IMR-90 (cell line): ENCODE measurements at regions not wholly inside any gene's neighbourhood (a gene's known extent, or its start where the extent isn't known, plus 50 kb on each side); places are given as distances from the start of the nearest gene placed in this dataset.

Experiments used
- ATAC-seq: fragments of 200-7000 bp; cut with Tn5 transposase; 2 replicates; pipeline ENCODE4 v1.9.1; 2020; ENCODE audit warnings: low read depth, mild to moderate bottlenecking, moderate library complexity
- BruUV-seq: library from RNA; stranded (reverse); fragments of 400-500 nt; replicated peaks from 2 replicates; lab custom pipeline; 2021; lab: Mats Ljungman, UMichigan
- CTCF ChIA-PET: fragments of 300-600 bp; formaldehyde crosslinking; extraction: SDS; loops from one replicate; lab custom pipeline; 2021; ENCODE audit warnings: antibody characterized with exemption; lab: Yijun Ruan, JAX
- POLR2A ChIA-PET: fragments of 300-600 bp; sonication (Branson Sonifier 250); formaldehyde crosslinking; loops from one replicate; lab custom pipeline; 2022; ENCODE audit warnings: antibody characterized with exemption; ENCODE audit not compliant: unreplicated experiment; lab: Charles Lee
- DNase-seq: peaks from one replicate; pipeline ENCODE4 v3.0.0; 2013
- H2AFZ ChIP-seq: replicated peaks from 2 replicates; pipeline ENCODE3; 2013; ENCODE audit warnings: low read length, mild to moderate bottlenecking; ENCODE audit not compliant: poor library complexity
- H2AK5ac ChIP-seq: 2 replicates; pipeline ENCODE4 v1.6.1; 2013; ENCODE audit warnings: low read depth, low read length, inconsistent platforms
- H2AK9ac ChIP-seq: replicated peaks from 2 replicates; pipeline ENCODE3; 2013; ENCODE audit warnings: mild to moderate bottlenecking, low read depth, low read length, moderate library complexity; ENCODE audit not compliant: poor library complexity
- H2BK120ac ChIP-seq: 2 replicates; pipeline ENCODE4 v1.6.1; 2013; ENCODE audit warnings: low read depth, low read length, inconsistent platforms
- H2BK15ac ChIP-seq: 3 replicates; pipeline ENCODE4 v1.6.1; 2013; ENCODE audit warnings: low read depth, low read length, inconsistent platforms
- H2BK20ac ChIP-seq: 2 replicates; pipeline ENCODE4 v1.6.1; 2013; ENCODE audit warnings: low read depth, mild to moderate bottlenecking, inconsistent platforms, low read length, moderate library complexity
- H2BK5ac ChIP-seq: 2 replicates; pipeline ENCODE4 v1.6.1; 2013; ENCODE audit warnings: mild to moderate bottlenecking, low read depth, low read length, inconsistent platforms; ENCODE audit not compliant: poor library complexity, severe bottlenecking
- H3K14ac ChIP-seq: replicated peaks from 2 replicates; pipeline ENCODE4 v1.6.1; 2013; ENCODE audit warnings: low read depth, low read length, inconsistent platforms
- H3K18ac ChIP-seq: 2 replicates; pipeline ENCODE4 v1.6.1; 2013; ENCODE audit warnings: low read depth, low read length, control low read depth
- H3K23ac ChIP-seq: 2 replicates; pipeline ENCODE4 v1.6.1; 2013; ENCODE audit warnings: low read depth, low read length, inconsistent platforms
- H3K27ac ChIP-seq: 2 replicates; pipeline ENCODE4 v1.5.1; 2013; ENCODE audit warnings: mild to moderate bottlenecking, control low read depth, low read length; ENCODE audit not compliant: insufficient read depth
- H3K27me3 ChIP-seq: 2 replicates; pipeline ENCODE4 v1.6.1; 2013; ENCODE audit warnings: low read length; ENCODE audit not compliant: control insufficient read depth, insufficient read depth
- H3K36me3 ChIP-seq: 2 replicates; pipeline ENCODE4 v1.6.1; 2013; ENCODE audit warnings: low read length, mixed read lengths; ENCODE audit not compliant: control insufficient read depth, insufficient read depth
- H3K4ac ChIP-seq: 2 replicates; pipeline ENCODE4 v1.6.1; 2013; ENCODE audit warnings: low read depth, low read length, inconsistent platforms
- H3K4me1 ChIP-seq: 2 replicates; pipeline ENCODE4 v1.6.1; 2013; ENCODE audit warnings: low read length, mixed read lengths; ENCODE audit not compliant: control insufficient read depth, insufficient read depth
- H3K4me2 ChIP-seq: 2 replicates; pipeline ENCODE4 v1.6.1; 2013; ENCODE audit warnings: low read depth, mild to moderate bottlenecking, control low read depth, low read length, moderate library complexity
- H3K4me3 ChIP-seq: 2 replicates; pipeline ENCODE4 v1.5.1; 2013; ENCODE audit warnings: low read depth, mild to moderate bottlenecking, control low read depth, low read length, moderate library complexity; ENCODE audit not compliant: insufficient read depth
- H3K56ac ChIP-seq: 2 replicates; pipeline ENCODE4 v1.6.1; 2013; ENCODE audit warnings: low read length, inconsistent platforms; ENCODE audit not compliant: insufficient read depth; ENCODE audit errors: extremely low read depth
- H3K79me1 ChIP-seq, 2 experiments: 2 replicates each; pipeline ENCODE4 v1.6.1; 2013; ENCODE audit warnings: low read length in 2 of 2, inconsistent platforms in 1 of 2, low read depth in 1 of 2
- H3K9ac ChIP-seq: 2 replicates; pipeline ENCODE4 v1.6.1; 2013; ENCODE audit warnings: low read depth, low read length, control low read depth
- H3K9me1 ChIP-seq: 2 replicates; pipeline ENCODE4 v1.6.1; 2013; ENCODE audit warnings: low read length, inconsistent platforms; ENCODE audit not compliant: insufficient read depth
- H3K9me3 ChIP-seq: 2 replicates; pipeline ENCODE4 v1.6.1; 2013; ENCODE audit warnings: low read length; ENCODE audit not compliant: control insufficient read depth, insufficient read depth
- H4K20me1 ChIP-seq: 2 replicates; pipeline ENCODE4 v1.6.1; 2013; ENCODE audit warnings: low read length, inconsistent platforms; ENCODE audit not compliant: insufficient read depth
- H4K5ac ChIP-seq: 2 replicates; pipeline ENCODE4 v1.6.1; 2013; ENCODE audit warnings: mild to moderate bottlenecking, low read depth, low read length, control low read depth
- H4K8ac ChIP-seq, 2 experiments: 2 replicates each; pipeline ENCODE4 v1.6.1; 2013; ENCODE audit warnings: low read depth in 2 of 2, low read length in 2 of 2, control low read depth in 1 of 2, inconsistent platforms in 1 of 2
- H4K91ac ChIP-seq: 2 replicates; pipeline ENCODE4 v1.6.1; 2013; ENCODE audit warnings: low read depth, low read length, inconsistent platforms; ENCODE audit not compliant: insufficient read depth
- BHLHE40 ChIP-seq: fragments of 150-350 bp; IDR thresholded peaks from 2 replicates; pipeline ENCODE4 v1.6.1; 2016; ENCODE audit warnings: mild to moderate bottlenecking, low read depth, low read length
- CEBPB ChIP-seq: IDR thresholded peaks from 2 replicates; pipeline ENCODE4 v1.6.1; 2012; ENCODE audit warnings: low read depth, low read length, improper control_type of control experiment
- CHD1 ChIP-seq: IDR thresholded peaks from 2 replicates; pipeline ENCODE4 v1.6.1; 2012; ENCODE audit warnings: low read depth, low read length, improper control_type of control experiment
- ELK1 ChIP-seq: fragments of 150-350 bp; IDR thresholded peaks from 2 replicates; pipeline ENCODE4 v1.6.1; 2016; ENCODE audit warnings: low read depth, mild to moderate bottlenecking, low read length, moderate library complexity, borderline replicate concordance
- FOS ChIP-seq: fragments of 150-350 bp; IDR thresholded peaks from 2 replicates; pipeline ENCODE4 v1.6.1; 2016; ENCODE audit warnings: low read depth, low read length
- MAFK ChIP-seq: IDR thresholded peaks from 2 replicates; pipeline ENCODE4 v1.6.1; 2012; ENCODE audit warnings: low read depth, low read length, improper control_type of control experiment
- MAZ ChIP-seq: IDR thresholded peaks from 2 replicates; pipeline ENCODE4 v1.6.1; 2012; ENCODE audit warnings: low read depth, mild to moderate bottlenecking, low read length, improper control_type of control experiment, moderate library complexity, borderline replicate concordance
- MXI1 ChIP-seq: IDR thresholded peaks from 2 replicates; pipeline ENCODE4 v1.6.1; 2012; ENCODE audit warnings: low read depth, mild to moderate bottlenecking, low read length, moderate library complexity, borderline replicate concordance
- NFE2L2 ChIP-seq: fragments of 150-350 bp; IDR thresholded peaks from 2 replicates; pipeline ENCODE4 v1.6.1; 2016; ENCODE audit warnings: low read depth, mild to moderate bottlenecking, low read length
- POLR2A ChIP-seq: IDR thresholded peaks from 2 replicates; pipeline ENCODE4 v1.6.1; 2012; ENCODE audit warnings: mild to moderate bottlenecking, low read depth, low read length
- RAD21 ChIP-seq: IDR thresholded peaks from 2 replicates; pipeline ENCODE4 v1.6.1; 2012; ENCODE audit warnings: low read length, improper control_type of control experiment
- RCOR1 ChIP-seq: IDR thresholded peaks from 2 replicates; pipeline ENCODE4 v1.6.1; 2012; ENCODE audit warnings: mild to moderate bottlenecking, low read length, improper control_type of control experiment; ENCODE audit not compliant: insufficient replicate concordance
- RFX5 ChIP-seq: IDR thresholded peaks from 2 replicates; pipeline ENCODE4 v1.8.0; 2012; ENCODE audit warnings: low read depth, mild to moderate bottlenecking, low read length, moderate library complexity
- SMC3 ChIP-seq: fragments of 150-350 bp; IDR thresholded peaks from 2 replicates; pipeline ENCODE4 v1.6.1; 2016; ENCODE audit warnings: low read depth, mild to moderate bottlenecking, antibody characterized with exemption, low read length, moderate library complexity
- WGBS, 2 experiments: methylation state at CpG; one replicate each; pipeline versions ENCODE4 v1.1.5 to v1.1.7; 2013; ENCODE audit warnings: missing lambda C conversion rate in 2 of 2; ENCODE audit not compliant: insufficient read length in 1 of 2; ENCODE audit errors: extremely low coverage in 2 of 2; 5-methylcytosine and 5-hydroxymethylcytosine counted together
- dilution Hi-C: fragments of 300-500 bp; cut with HindIII; formaldehyde crosslinking; loops from one replicate; pipeline ENCODE4 v1.14.3; 2018; ENCODE audit warnings: low sequenced_read_pairs; ENCODE audit not compliant: unreplicated experiment
- in situ Hi-C: fragments of 300-500 bp; cut with MboI; formaldehyde crosslinking; loops from 3 replicates; pipeline ENCODE4 v1.14.3; 2019; ENCODE audit warnings: low sequenced_read_pairs, inconsistent platforms, mixed read lengths
- intact Hi-C: fragments of 100-400 bp; cut with micrococcal nuclease; formaldehyde crosslinking; loops from 2 replicates; pipeline ENCODE4 v1.10.0; 2022
- TF ChIP-seq, protein P1 (sequence below): fragments of 150-350 bp; IDR thresholded peaks from 2 replicates; pipeline ENCODE4 v1.6.1; 2017; ENCODE audit warnings: mild to moderate bottlenecking, antibody characterized with exemption, low read length, low read depth
- TF ChIP-seq, protein P2 (sequence below): conservative IDR thresholded peaks from 2 replicates; pipeline ENCODE4 v1.5.1; 2012; ENCODE audit warnings: mild to moderate bottlenecking, low read depth, low read length, improper control_type of control experiment

DNA sequence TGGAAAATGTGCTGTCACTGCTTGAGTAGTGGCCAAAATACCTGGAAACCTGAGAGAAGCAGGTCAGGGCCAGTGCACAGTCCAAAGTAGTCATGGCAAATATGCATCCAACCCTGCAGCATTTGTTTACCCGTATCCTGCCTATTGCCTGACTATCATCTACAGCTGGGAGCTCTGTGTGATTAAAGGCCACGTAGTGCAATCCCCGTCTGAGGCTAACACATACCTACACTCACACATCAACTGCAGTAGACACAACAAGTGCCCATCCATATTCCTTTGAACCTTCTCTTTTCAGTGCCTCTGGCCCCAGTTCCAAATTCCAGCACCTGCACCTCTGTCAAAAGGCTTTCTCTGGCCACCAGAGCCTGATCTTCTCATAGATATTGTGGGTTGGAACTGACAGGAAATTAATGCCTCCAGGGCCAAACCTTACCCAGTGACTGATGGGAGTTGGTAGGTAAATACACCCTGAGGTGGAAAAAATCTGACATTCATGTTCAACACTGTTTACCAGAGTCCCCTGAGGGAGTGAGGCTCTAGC is 383.0 kb downstream of the SETD4 start:
- Histone ChIP-seq H2AFZ (no peak overlapping the region), H3K9ac (no peak overlapping the region), H3K27me3 (no peaks in the 10 kb centered on the region), H3K14ac (no peak overlapping the region), H2AK9ac (no peak overlapping the region), H3K4ac (no peak overlapping the region), H2BK120ac (no peak overlapping the region), H4K5ac (no peak overlapping the region), H4K91ac (no peak overlapping the region), H2BK15ac (no peak overlapping the region), H4K20me1 (no peaks in the 10 kb centered on the region), H3K36me3 (no peaks in the 10 kb centered on the region), H3K27ac (no peak overlapping the region), H3K18ac (no peak overlapping the region), H3K79me1 (no peaks in the 10 kb centered on the region), H3K23ac (no peak overlapping the region), H2BK5ac (no peak overlapping the region), H4K8ac (no peak overlapping the region), H2AK5ac (no peak overlapping the region), H2BK20ac (no peak overlapping the region), H3K9me3 (no peaks in the 10 kb centered on the region), H3K4me2 (no peak overlapping the region), H3K4me1 (no peaks in the 10 kb centered on the region), H3K4me3 (no peak overlapping the region), H3K56ac (no peak overlapping the region), H3K9me1 (no peaks in the 10 kb centered on the region; the same call in 1 of the 2 replicates)
- POLR2A ChIA-PET: no interaction called here
- ATAC-seq: no peak
- BruUV-seq: no TSS peak
- dilution Hi-C loops (no loop called here), in situ Hi-C loops (no loop called here), intact Hi-C loops (no loop called here)
- DNase-seq: no peak
- 81% methylated on average over 3 of the region's 3 CpGs; no CpG with 5 or more reads in 1 of the 2 experiments for WGBS, 2 experiments
- CTCF ChIA-PET: no interaction called here
- TF ChIP-seq POLR2A: no peak
- no peak for TF ChIP-seq NFE2L2
- TF ChIP-seq MAFK: no peak
- no peak for TF ChIP-seq CEBPB
- no peak for TF ChIP-seq BHLHE40
- TF ChIP-seq, protein P1, sequence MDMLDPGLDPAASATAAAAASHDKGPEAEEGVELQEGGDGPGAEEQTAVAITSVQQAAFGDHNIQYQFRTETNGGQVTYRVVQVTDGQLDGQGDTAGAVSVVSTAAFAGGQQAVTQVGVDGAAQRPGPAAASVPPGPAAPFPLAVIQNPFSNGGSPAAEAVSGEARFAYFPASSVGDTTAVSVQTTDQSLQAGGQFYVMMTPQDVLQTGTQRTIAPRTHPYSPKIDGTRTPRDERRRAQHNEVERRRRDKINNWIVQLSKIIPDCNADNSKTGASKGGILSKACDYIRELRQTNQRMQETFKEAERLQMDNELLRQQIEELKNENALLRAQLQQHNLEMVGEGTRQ: no peak
- TF ChIP-seq FOS: no peak
- no peak for TF ChIP-seq RCOR1
- TF ChIP-seq MXI1: no peak
- no peak for TF ChIP-seq RAD21
- no peak for TF ChIP-seq CHD1
- no peak for TF ChIP-seq SMC3
- TF ChIP-seq, protein P2, sequence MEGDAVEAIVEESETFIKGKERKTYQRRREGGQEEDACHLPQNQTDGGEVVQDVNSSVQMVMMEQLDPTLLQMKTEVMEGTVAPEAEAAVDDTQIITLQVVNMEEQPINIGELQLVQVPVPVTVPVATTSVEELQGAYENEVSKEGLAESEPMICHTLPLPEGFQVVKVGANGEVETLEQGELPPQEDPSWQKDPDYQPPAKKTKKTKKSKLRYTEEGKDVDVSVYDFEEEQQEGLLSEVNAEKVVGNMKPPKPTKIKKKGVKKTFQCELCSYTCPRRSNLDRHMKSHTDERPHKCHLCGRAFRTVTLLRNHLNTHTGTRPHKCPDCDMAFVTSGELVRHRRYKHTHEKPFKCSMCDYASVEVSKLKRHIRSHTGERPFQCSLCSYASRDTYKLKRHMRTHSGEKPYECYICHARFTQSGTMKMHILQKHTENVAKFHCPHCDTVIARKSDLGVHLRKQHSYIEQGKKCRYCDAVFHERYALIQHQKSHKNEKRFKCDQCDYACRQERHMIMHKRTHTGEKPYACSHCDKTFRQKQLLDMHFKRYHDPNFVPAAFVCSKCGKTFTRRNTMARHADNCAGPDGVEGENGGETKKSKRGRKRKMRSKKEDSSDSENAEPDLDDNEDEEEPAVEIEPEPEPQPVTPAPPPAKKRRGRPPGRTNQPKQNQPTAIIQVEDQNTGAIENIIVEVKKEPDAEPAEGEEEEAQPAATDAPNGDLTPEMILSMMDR: no peak
- no peak for TF ChIP-seq ELK1
- no peak for TF ChIP-seq MAZ
- TF ChIP-seq RFX5: no peak
